ENCODE measurements at regions not wholly inside any gene's neighbourhood (a gene's known extent, or its start where the extent isn't known, plus 50 kb on each side); places are given as distances from the start of the nearest gene placed in this dataset.

- TF ChIP-seq ZNF609 (CRISPR knock-in tag; IDR thresholded peaks at IDR 0.05; ENCODE audit: borderline replicate concordance) (no peak), TBL1XR1 (IDR thresholded peaks at IDR 0.05; ENCODE audit: low read length in 2 of 2) (no peak), COPS2 (conservative IDR thresholded peaks at IDR 0.05) (no peak)
These were observed 500.2 kb downstream of the SHISA9 start (continued) for GRCh38 chr16:13401641-13402040.

GRCh38 chr16:13402601-13403000, 501.2 kb downstream of the SHISA9 start:
- no peak overlapping the region for H2AFZ ChIP-seq (ENCODE audit: low read depth, low read length)
- ChIA-PET CTCF (ENCODE audit: low intra/inter-chr PET ratio) (no interaction called here), POLR2A (no interaction called here)
- no peaks in the 10 kb centered on the region for H3K79me2 ChIP-seq (ENCODE audit: control insufficient read depth, insufficient read depth, low read length)
- TF ChIP-seq ZNF280A (IDR thresholded peaks at IDR 0.05; ENCODE audit: low read depth, partially characterized antibody) = no peak
- no peak for TF ChIP-seq ZKSCAN8 (CRISPR knock-in tag; IDR thresholded peaks at IDR 0.05)
- TF ChIP-seq DLX4 (CRISPR knock-in tag; IDR thresholded peaks at IDR 0.05) = no peak
- no peak for TF ChIP-seq ZNF23 (CRISPR knock-in tag; IDR thresholded peaks at IDR 0.05)
- no peak for TF ChIP-seq ZNF274 (IDR thresholded peaks at IDR 0.05; ENCODE audit: borderline replicate concordance, low read depth, low read length)
- TF ChIP-seq DACH1 (IDR thresholded peaks at IDR 0.05; ENCODE audit: partially characterized antibody) = no peak
- no peak for TF ChIP-seq MTA1 (IDR thresholded peaks at IDR 0.05; ENCODE audit: borderline replicate concordance)
- no peak for TF ChIP-seq ZNF584 (CRISPR knock-in tag; IDR thresholded peaks at IDR 0.05; ENCODE audit: low read depth)
- no peak for TF ChIP-seq PURB (CRISPR knock-in tag; IDR thresholded peaks at IDR 0.05; ENCODE audit: low read depth)
- TF ChIP-seq BRF2 (IDR thresholded peaks at IDR 0.05; ENCODE audit: borderline replicate concordance, insufficient read depth, insufficient read length) = no peak
- no peak for TF ChIP-seq POLR2H (tag; IDR thresholded peaks at IDR 0.05; ENCODE audit: low read depth)
- no peak for TF ChIP-seq PHB (CRISPR knock-in tag; IDR thresholded peaks at IDR 0.05)
- BruUV-seq (replicated peaks) = no TSS peak
- H4K20me1 ChIP-seq (replicated peaks; ENCODE audit: control insufficient read depth, insufficient read depth, low read length) = no peaks in the 10 kb centered on the region
- H3K9me1 ChIP-seq (ENCODE audit: control insufficient read depth, insufficient read depth, low read length) = no peaks in the 10 kb centered on the region
- no peak overlapping the region for H3K4me2 ChIP-seq (ENCODE audit: insufficient read depth, low read length)
- no peaks in the 10 kb centered on the region for H3K27me3 ChIP-seq (ENCODE audit: control insufficient read depth in 2 of 2, insufficient read depth in 2 of 2, low read length in 2 of 2)
- no peak overlapping the region for H3K4me3 ChIP-seq
- H3K4me1 ChIP-seq (replicated peaks in 1 of 2; ENCODE audit: control insufficient read depth in 2 of 2, insufficient read depth in 2 of 2, low read length in 2 of 2) = no peaks in the 10 kb centered on the region
- H3K36me3 ChIP-seq (ENCODE audit: control insufficient read depth, insufficient read depth, low read length) = no peaks in the 10 kb centered on the region
- no peak overlapping the region for H3K27ac ChIP-seq (ENCODE audit: extremely low read depth, low read depth, low read length)
- DNase-seq (ENCODE audit: extremely low read depth in 1 of 4, low spot score in 3 of 4) (no peak), ATAC-seq (no peak), FAIRE-seq (no peak)
- H3K9ac ChIP-seq (ENCODE audit: insufficient read depth in 1 of 2, low read depth in 2 of 2, low read length in 2 of 2) = no peak overlapping the region
- 3% methylated on average over 12 of the region's 12 CpGs for WGBS (ENCODE audit: insufficient coverage, low coverage, missing lambda C conversion rate)
- H3K9me3 ChIP-seq (replicated peaks; ENCODE audit: control insufficient read depth, insufficient read depth, low read depth, low read length) = no peaks in the 10 kb centered on the region
- in situ Hi-C loops (cut with MboI) = no loop called here
- intact Hi-C loops (cut with micrococcal nuclease) = no loop called here
